CD4-positive, alpha-beta memory T cell (primary cell): ENCODE measurements at regions not wholly inside any gene's neighbourhood (a gene's known extent, or its start where the extent isn't known, plus 50 kb on each side); places are given as distances from the start of the nearest gene placed in this dataset.
A peak's percentile ranks its signal among the peaks of the same experiment; 100 is the strongest.

Experiments used
- CTCF ChIA-PET: fragments of 350-600 bp; sonication (Branson Sonifier 250); formaldehyde crosslinking; loops from one replicate; lab custom pipeline; 2021; ENCODE audit warnings: inconsistent platforms; ENCODE audit not compliant: partially characterized antibody; lab: Charles Lee
- POLR2A ChIA-PET: fragments of 350-600 bp; sonication (Branson Sonifier 250); formaldehyde crosslinking; loops from one replicate; lab custom pipeline; 2021; ENCODE audit not compliant: partially characterized antibody; lab: Charles Lee
- DNase-seq, 5 donors: peaks; one replicate each; pipeline versions ENCODE4 v3.0.0 to v3.0.0-alpha.2; 2020 to 2022; ENCODE audit warnings: mixed read lengths in 1 of 5
- H3K27ac ChIP-seq: one replicate; pipeline ENCODE4 v1.7.0; 2013; ENCODE audit warnings: low read depth, low read length
- H3K27me3 ChIP-seq: 2 replicates; pipeline ENCODE4 v1.7.0; 2013; ENCODE audit warnings: mild to moderate bottlenecking, low read length, moderate library complexity; ENCODE audit not compliant: insufficient read depth
- H3K36me3 ChIP-seq: 2 replicates; pipeline ENCODE4 v1.7.0; 2013; ENCODE audit warnings: mild to moderate bottlenecking, low read length, moderate library complexity; ENCODE audit not compliant: insufficient read depth
- H3K4me1 ChIP-seq: 2 replicates; pipeline ENCODE4 v1.7.0; 2013; ENCODE audit warnings: mild to moderate bottlenecking, low read length, moderate library complexity; ENCODE audit not compliant: insufficient read depth
- H3K4me3 ChIP-seq, 2 donors: one replicate each; pipeline ENCODE4 v1.7.0; 2013; ENCODE audit warnings: low read length in 2 of 2, mild to moderate bottlenecking in 1 of 2
- H3K9me3 ChIP-seq, 2 donors: one replicate each; pipeline ENCODE4 v1.7.0; 2013; ENCODE audit warnings: low read length in 2 of 2, control low read depth in 1 of 2; ENCODE audit not compliant: control insufficient read depth in 1 of 2
- H3K27ac Mint-ChIP-seq, 7 donors: one replicate each; pipeline ENCODE4 v1.8.0; 2020 to 2021; ENCODE audit warnings: mixed read lengths in 7 of 7, mild to moderate bottlenecking in 6 of 7, inconsistent platforms in 3 of 7, moderate library complexity in 3 of 7
- H3K27me3 Mint-ChIP-seq, 2 donors: one replicate each; pipeline ENCODE4 v1.8.0; 2020 to 2021; ENCODE audit warnings: mixed read lengths in 2 of 2
- H3K36me3 Mint-ChIP-seq, 2 donors: one replicate each; pipeline ENCODE4 v1.8.0; 2020 to 2021; ENCODE audit warnings: mixed read lengths in 2 of 2, inconsistent platforms in 1 of 2, mild to moderate bottlenecking in 1 of 2
- H3K4me1 Mint-ChIP-seq, 4 donors: one replicate each; pipeline ENCODE4 v1.8.0; 2020 to 2021; ENCODE audit warnings: mixed read lengths in 4 of 4, mild to moderate bottlenecking in 1 of 4
- H3K4me3 Mint-ChIP-seq, 8 donors: one replicate each; pipeline ENCODE4 v1.8.0; 2020 to 2021; ENCODE audit warnings: mixed read lengths in 8 of 8, mild to moderate bottlenecking in 7 of 8, moderate library complexity in 6 of 8, inconsistent platforms in 3 of 8
- H3K9me3 Mint-ChIP-seq, 8 donors: one replicate each; pipeline ENCODE4 v1.8.0; 2020 to 2021; ENCODE audit warnings: mixed read lengths in 8 of 8, mild to moderate bottlenecking in 5 of 8, inconsistent platforms in 3 of 8, moderate library complexity in 1 of 8
- intact Hi-C: fragments of 100-400 bp; cut with micrococcal nuclease; formaldehyde crosslinking; loops from one replicate; pipeline ENCODE4 v1.15.1; 2023

GRCh38 chr21:43275421-43276211 is 106.8 kb downstream of the CRYAA start:
- peak in 2 of 5 donors; percentile 2 to 51 for DNase-seq
- Mint-ChIP-seq H3K9me3 (no peaks in the 10 kb centered on the region), H3K4me1 (no peaks in the 10 kb centered on the region), H3K27ac (peak overlapping the region in 1 of 7 donors; percentile 64), H3K4me3 (no peak overlapping the region), H3K27me3 (peaks cover 7 to 13% of the 10 kb centered on the region in 2 donors), H3K36me3 (no peaks in the 10 kb centered on the region)
- intact Hi-C loops: no loop called here
- POLR2A ChIA-PET: no interaction called here
- Histone ChIP-seq H3K4me1 (no peaks in the 10 kb centered on the region), H3K27me3 (peaks cover 6% of the 10 kb centered on the region), H3K36me3 (no peaks in the 10 kb centered on the region), H3K9me3 (no peaks in the 10 kb centered on the region), H3K4me3 (no peak overlapping the region), H3K27ac (no peak overlapping the region)
- CTCF ChIA-PET: no interaction called here

- H3K36me3 Mint-ChIP-seq: no peaks in the 10 kb centered on the region
- no peaks in the 10 kb centered on the region for H3K9me3 Mint-ChIP-seq
- DNase-seq: no peak
- intact Hi-C loops: no loop called here
- no peak overlapping the region for H3K27ac ChIP-seq
- H3K4me3 Mint-ChIP-seq: no peak overlapping the region
- no peaks in the 10 kb centered on the region for H3K36me3 ChIP-seq
- H3K9me3 ChIP-seq: no peaks in the 10 kb centered on the region
- ChIA-PET CTCF (no interaction called here), POLR2A (no interaction called here)
- H3K27me3 Mint-ChIP-seq: peaks cover 10 to 16% of the 10 kb centered on the region in 2 donors
- H3K4me3 ChIP-seq: no peak overlapping the region
- peaks cover 6% of the 10 kb centered on the region for H3K27me3 ChIP-seq
- H3K4me1 Mint-ChIP-seq: no peaks in the 10 kb centered on the region
- no peak overlapping the region for H3K27ac Mint-ChIP-seq
- H3K4me1 ChIP-seq: no peaks in the 10 kb centered on the region
Observed at GRCh38 chr21:43274946-43275310, 106.1 kb downstream of the CRYAA start.

GRCh38 chr21:43274022-43274945 is 105.5 kb downstream of the CRYAA start:
- Mint-ChIP-seq H3K4me1 (no peaks in the 10 kb centered on the region), H3K27me3 (peaks cover 10 to 18% of the 10 kb centered on the region in 2 donors), H3K9me3 (no peaks in the 10 kb centered on the region), H3K27ac (no peak overlapping the region), H3K4me3 (no peak overlapping the region), H3K36me3 (no peaks in the 10 kb centered on the region)
- H3K36me3 ChIP-seq: no peaks in the 10 kb centered on the region
- DNase-seq: no peak
- H3K4me1 ChIP-seq: no peaks in the 10 kb centered on the region
- intact Hi-C loops: no loop called here
- peaks cover 6% of the 10 kb centered on the region for H3K27me3 ChIP-seq
- H3K9me3 ChIP-seq: no peaks in the 10 kb centered on the region
- CTCF ChIA-PET: no interaction called here
- no peak overlapping the region for H3K27ac ChIP-seq
- H3K4me3 ChIP-seq: no peak overlapping the region
- POLR2A ChIA-PET: no interaction called here

GRCh38 chr21:43273708-43274021 is 104.9 kb downstream of the CRYAA start:
- H3K36me3 ChIP-seq: no peaks in the 10 kb centered on the region
- no peak for DNase-seq
- Mint-ChIP-seq H3K36me3 (no peaks in the 10 kb centered on the region), H3K27me3 (peaks cover 10 to 18% of the 10 kb centered on the region in 2 donors), H3K27ac (no peak overlapping the region), H3K4me1 (no peaks in the 10 kb centered on the region), H3K9me3 (no peaks in the 10 kb centered on the region), H3K4me3 (no peak overlapping the region)
- no peaks in the 10 kb centered on the region for H3K9me3 ChIP-seq
- POLR2A ChIA-PET: no interaction called here
- H3K4me3 ChIP-seq: no peak overlapping the region
- CTCF ChIA-PET: no interaction called here
- intact Hi-C loops: no loop called here
- no peak overlapping the region for H3K27ac ChIP-seq
- peaks cover 6% of the 10 kb centered on the region for H3K27me3 ChIP-seq
- H3K4me1 ChIP-seq: no peaks in the 10 kb centered on the region

GRCh38 chr21:43273016-43273707 is 104.4 kb downstream of the CRYAA start:
- peaks cover 6% of the 10 kb centered on the region for H3K27me3 ChIP-seq
- Mint-ChIP-seq H3K36me3 (no peaks in the 10 kb centered on the region), H3K4me3 (no peak overlapping the region), H3K9me3 (no peaks in the 10 kb centered on the region), H3K27ac (no peak overlapping the region), H3K27me3 (peaks cover 11 to 18% of the 10 kb centered on the region in 2 donors), H3K4me1 (no peaks in the 10 kb centered on the region)
- H3K36me3 ChIP-seq: no peaks in the 10 kb centered on the region
- CTCF ChIA-PET: no interaction called here
- DNase-seq: no peak
- no peaks in the 10 kb centered on the region for H3K9me3 ChIP-seq
- POLR2A ChIA-PET: no interaction called here
- no peak overlapping the region for H3K4me3 ChIP-seq
- H3K4me1 ChIP-seq: no peaks in the 10 kb centered on the region
- intact Hi-C loops: no loop called here
- no peak overlapping the region for H3K27ac ChIP-seq

- H3K27ac ChIP-seq: no peak overlapping the region
- Mint-ChIP-seq H3K36me3 (no peaks in the 10 kb centered on the region), H3K27ac (no peak overlapping the region), H3K27me3 (peaks cover 10 to 12% of the 10 kb centered on the region in 2 donors), H3K9me3 (no peaks in the 10 kb centered on the region), H3K4me3 (no peak overlapping the region), H3K4me1 (no peaks in the 10 kb centered on the region)
- no peak for DNase-seq
- no peak overlapping the region for H3K4me3 ChIP-seq
- CTCF ChIA-PET: no interaction called here
- intact Hi-C loops: no loop called here
- POLR2A ChIA-PET: no interaction called here
- no peaks in the 10 kb centered on the region for H3K4me1 ChIP-seq
- H3K36me3 ChIP-seq: no peaks in the 10 kb centered on the region
- H3K9me3 ChIP-seq: no peaks in the 10 kb centered on the region
- H3K27me3 ChIP-seq: peaks cover 6% of the 10 kb centered on the region
Observed at GRCh38 chr21:43272591-43272990, 103.8 kb downstream of the CRYAA start.

- Mint-ChIP-seq H3K9me3 (no peaks in the 10 kb centered on the region), H3K27ac (no peak overlapping the region), H3K36me3 (no peaks in the 10 kb centered on the region), H3K4me3 (no peak overlapping the region), H3K27me3 (peaks cover 8 to 11% of the 10 kb centered on the region in 2 donors), H3K4me1 (no peaks in the 10 kb centered on the region)
- ChIA-PET CTCF (no interaction called here), POLR2A (no interaction called here)
- H3K27me3 ChIP-seq: peaks cover 6% of the 10 kb centered on the region
- H3K9me3 ChIP-seq: no peaks in the 10 kb centered on the region
- H3K4me3 ChIP-seq: no peak overlapping the region
- H3K4me1 ChIP-seq: no peaks in the 10 kb centered on the region
- H3K36me3 ChIP-seq: no peaks in the 10 kb centered on the region
- intact Hi-C loops: no loop called here
- H3K27ac ChIP-seq: no peak overlapping the region
- DNase-seq: no peak
Observed at GRCh38 chr21:43271452-43272020, 102.7 kb downstream of the CRYAA start.
